Omental fat pad (tissue), 3 donors: ENCODE measurements at regions not wholly inside any gene's neighbourhood (a gene's known extent, or its start where the extent isn't known, plus 50 kb on each side); places are given as distances from the start of the nearest gene placed in this dataset.

Source experiments
- ATAC-seq: fragments of 150-250 bp; one replicate; pipeline ENCODE4 v1.9.1; 2016; ENCODE audit warnings: mild to moderate bottlenecking, moderate library complexity; ENCODE audit not compliant: low FRiP score
- DNase-seq: peaks from one replicate; pipeline ENCODE4 v3.0.0-alpha.2; 2019; ENCODE audit warnings: low spot score
- TF ChIP-seq, protein P1 (sequence below), 3 donors: fragments of 450-650 bp; IDR thresholded peaks; one replicate each; pipeline ENCODE4 v1.5.1; 2016 to 2017; ENCODE audit warnings: antibody characterized with exemption in 3 of 3, mild to moderate bottlenecking in 3 of 3, moderate library complexity in 2 of 3

DNA sequence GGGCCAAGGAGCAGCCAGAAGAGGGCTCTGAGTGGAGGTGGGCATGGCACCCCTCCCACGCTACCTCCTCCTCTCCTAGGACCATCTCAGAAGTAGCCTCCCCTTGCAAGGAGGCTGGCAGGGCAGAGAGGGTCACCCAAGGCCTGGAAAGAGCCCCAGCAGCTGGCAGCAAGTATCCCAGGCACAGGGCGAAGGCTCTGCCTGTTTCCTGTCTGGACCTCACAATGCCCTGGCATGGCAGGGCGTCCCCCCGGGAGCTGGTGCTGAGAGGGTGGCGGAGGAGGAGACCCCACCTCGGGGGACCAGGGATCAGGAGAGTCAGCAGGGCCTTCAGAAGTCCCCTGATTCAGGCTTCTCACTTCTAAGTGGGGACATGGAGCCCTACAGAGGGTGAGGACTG, 66.2 kb upstream of the TAF1B start:
- no peak for ATAC-seq
- TF ChIP-seq, protein P1, sequence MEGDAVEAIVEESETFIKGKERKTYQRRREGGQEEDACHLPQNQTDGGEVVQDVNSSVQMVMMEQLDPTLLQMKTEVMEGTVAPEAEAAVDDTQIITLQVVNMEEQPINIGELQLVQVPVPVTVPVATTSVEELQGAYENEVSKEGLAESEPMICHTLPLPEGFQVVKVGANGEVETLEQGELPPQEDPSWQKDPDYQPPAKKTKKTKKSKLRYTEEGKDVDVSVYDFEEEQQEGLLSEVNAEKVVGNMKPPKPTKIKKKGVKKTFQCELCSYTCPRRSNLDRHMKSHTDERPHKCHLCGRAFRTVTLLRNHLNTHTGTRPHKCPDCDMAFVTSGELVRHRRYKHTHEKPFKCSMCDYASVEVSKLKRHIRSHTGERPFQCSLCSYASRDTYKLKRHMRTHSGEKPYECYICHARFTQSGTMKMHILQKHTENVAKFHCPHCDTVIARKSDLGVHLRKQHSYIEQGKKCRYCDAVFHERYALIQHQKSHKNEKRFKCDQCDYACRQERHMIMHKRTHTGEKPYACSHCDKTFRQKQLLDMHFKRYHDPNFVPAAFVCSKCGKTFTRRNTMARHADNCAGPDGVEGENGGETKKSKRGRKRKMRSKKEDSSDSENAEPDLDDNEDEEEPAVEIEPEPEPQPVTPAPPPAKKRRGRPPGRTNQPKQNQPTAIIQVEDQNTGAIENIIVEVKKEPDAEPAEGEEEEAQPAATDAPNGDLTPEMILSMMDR (IDR thresholded peaks at IDR 0.05) = no peak
- DNase-seq = no peak

DNA sequence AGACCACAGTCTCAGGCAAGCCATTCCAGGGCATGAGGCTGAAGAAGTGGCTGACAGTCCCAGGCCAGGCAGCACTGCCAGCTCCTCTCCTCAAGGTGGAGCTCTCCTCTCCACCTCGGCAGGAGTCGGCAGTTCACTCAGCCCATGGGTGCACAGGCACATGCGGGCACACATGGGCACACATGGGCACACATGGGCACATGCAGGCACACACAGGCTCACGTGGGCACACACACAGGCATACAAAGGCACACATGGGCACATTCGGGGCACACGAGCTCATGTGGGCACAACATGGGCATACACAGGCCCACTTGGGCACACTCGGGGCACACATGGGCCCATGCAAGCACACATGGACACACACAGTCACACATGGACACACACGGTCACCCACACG, 65.3 kb upstream of the TAF1B start:
- TF ChIP-seq, protein P1 (IDR thresholded peaks at IDR 0.05) = no peak
- DNase-seq (no peak), ATAC-seq (no peak)

DNA sequence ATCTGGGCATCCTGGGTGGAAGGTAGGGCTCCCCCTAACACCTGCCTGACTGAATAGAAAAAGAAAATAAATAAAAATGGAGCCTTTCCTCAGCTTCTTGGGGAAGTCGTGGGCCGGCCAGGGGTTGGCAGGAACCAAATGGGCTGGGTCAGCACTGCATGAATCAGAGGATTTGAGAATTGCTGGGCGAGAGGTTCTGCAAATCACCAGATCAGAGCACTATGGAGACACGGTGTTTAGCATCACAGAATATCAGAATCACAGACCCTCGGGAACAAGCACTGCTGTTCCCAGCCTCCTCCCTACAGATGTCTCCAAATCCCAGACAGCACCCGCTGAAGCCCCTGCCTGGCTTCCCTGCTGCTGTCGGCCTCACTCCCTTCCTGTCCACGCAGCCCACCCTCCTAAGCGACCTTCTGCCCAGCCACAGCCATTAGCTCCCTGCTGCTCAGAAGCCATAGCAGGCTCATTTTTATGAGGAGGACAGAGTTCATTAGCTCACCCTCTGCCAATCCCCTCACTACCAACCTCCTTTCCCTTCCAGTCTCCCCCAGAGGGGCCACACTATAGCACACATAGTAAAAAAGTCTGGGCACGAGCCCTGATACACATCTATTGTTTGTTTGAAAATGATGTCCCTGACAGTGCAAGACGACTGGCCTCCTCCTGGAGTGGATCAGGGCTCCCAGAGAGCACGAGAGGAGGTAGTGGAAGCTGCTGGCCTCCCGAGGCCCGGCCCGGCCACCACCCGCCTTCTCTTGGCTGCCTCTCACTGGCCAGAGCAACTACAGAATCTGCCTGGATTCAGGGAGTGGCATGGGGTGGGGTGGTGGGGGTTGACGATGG, 64.6 kb upstream of the TAF1B start:
- no peak for DNase-seq
- ATAC-seq = no peak
- TF ChIP-seq, protein P1 (IDR thresholded peaks at IDR 0.05) = no peak

DNA sequence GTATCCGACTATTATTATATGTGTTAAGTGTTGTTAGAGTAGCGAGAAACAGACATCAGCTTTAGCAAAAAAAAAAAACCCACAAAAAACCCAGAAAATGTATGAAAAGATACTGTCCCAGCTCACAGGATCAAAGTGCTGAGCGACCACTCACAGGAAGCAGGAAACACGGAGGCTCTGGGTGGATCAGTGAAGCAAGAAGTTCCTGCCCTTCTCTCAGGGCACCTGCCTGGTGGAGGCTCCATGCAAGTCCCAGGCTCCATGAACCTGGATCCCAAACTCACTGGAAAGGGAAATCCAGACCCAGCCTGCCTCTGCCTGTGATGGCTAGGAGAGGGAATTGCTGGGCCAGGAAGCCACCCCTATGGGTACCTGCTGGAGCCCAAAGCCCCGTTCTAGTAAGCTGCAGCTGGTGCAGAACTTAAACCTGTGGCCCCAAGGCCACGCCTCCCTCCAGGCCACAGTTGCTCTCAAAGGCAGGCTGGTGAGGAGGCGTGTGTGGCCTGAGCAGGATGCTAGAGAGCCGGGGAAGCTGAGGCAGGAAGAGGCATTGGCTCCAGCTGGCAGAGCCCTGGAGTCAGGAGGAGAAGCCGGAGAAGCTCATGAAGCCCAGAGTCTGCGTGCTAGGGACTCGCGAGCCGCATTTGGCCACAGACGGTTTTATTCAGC, 63.5 kb upstream of the TAF1B start:
- TF ChIP-seq, protein P1 (IDR thresholded peaks at IDR 0.05) = no peak
- DNase-seq = no peak
- ATAC-seq = no peak

DNA sequence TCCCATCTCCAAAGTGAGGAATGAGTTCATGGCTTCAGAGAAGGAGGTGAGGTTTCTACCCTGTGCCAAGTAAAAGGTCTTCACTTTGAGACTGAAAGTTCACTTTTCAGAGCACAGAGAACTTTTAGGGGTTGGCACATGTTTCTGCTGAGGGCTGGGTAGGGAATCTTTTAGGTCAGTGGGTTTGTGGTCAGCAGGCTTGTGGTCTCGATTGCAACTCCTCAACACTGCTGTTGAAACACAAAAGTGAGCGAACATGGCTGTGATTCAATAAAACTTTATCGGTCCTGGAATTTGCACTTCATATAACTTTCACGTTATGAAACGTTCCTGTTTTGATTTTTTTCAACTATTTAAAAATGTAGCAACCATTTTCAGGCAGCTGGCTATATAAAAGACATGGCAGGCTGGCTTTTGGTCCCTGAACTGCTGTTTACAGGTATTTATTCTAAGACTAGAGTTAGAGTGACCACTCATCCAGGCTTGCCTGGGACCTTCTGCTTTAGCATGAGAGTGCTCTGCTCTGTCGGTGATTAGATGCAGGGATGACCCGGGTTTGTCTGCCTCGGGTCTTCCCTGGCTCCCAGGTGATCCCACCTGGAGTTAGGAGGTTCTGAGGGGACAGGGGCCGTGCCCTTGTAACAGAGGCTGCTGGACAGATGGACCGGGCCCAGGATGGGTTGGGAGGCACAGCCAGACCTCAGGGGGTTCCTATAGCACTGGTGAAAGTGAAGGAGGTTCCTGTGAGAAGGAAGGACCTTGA, 62.7 kb upstream of the TAF1B start:
- DNase-seq = no peak
- TF ChIP-seq, protein P1 (IDR thresholded peaks at IDR 0.05) = no peak
- ATAC-seq = no peak

DNA sequence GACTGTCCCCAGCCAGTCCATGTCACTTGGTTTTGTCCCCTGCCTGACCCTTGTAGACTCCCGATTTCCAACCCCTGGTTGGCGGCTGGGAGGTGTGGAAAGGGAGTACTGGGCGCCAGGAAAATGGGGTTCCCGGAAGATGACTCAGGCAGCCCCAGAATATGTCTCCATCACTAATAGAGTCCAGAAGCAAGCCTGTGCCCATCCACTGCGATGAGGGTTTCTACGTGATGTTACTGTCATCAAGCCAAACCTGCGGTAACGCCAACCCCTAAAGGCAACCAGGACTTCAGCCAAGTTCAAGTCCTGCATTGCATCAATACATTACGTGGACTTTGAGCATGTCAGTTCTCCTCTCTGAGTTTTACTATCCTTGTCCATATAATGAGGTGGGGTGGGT, 62.0 kb upstream of the TAF1B start:
- ATAC-seq (no peak), DNase-seq (no peak)
- TF ChIP-seq, protein P1 (IDR thresholded peaks at IDR 0.05) = no peak
